ENCODE measurements at regions not wholly inside any gene's neighbourhood (a gene's known extent, or its start where the extent isn't known, plus 50 kb on each side); places are given as distances from the start of the nearest gene placed in this dataset.

DNA sequence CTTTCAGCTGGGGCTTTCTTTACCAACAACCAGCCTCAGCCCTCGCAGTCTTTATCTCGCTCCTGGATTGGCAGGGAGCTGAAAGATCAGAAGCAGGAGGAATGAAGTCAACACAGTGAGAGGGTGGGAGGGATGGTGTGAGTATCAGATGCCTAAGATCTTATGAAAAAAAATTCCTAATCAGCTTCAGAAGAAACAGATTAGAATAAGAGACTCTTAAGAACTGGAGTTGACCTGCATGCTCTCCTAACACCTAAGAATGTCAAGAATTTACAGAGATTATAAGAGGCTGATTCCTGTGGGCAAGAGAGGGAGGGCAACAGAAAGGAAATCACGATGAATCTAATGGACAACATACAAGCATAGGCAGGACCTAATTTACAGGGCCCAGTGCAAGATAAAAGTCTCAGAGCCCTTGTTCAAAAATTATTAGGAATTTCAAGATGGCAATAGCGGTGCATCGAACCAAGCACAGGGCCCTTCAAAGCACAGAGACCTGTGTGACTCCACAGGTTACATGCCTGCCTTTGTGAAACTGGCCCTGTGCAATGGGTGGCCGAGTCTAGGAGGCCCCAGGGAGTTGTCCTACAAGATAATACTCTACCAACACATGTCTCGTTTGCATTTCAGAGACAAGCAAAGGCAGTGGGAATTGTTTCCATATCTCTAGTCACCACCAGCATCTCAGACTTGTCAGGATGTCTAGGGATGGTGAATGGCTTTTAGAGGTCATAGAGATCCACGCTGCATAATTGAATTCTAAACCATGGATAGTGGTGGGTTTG lies 65.3 kb upstream of the PPP2R5A start:
- ChIA-PET POLR2A (no interaction called here), CTCF (interaction anchor here (0.9 to 1.1 kb wide), 2 partner anchors 18 to 149 kb away, joined by 3 read pairs; no protein-coding TSS in a partner anchor)
- H4K20me1 ChIP-seq (replicated peaks; ENCODE audit: control insufficient read depth, extremely low read depth, insufficient read depth, low read length) = no peaks in the 10 kb centered on the region
- H3K9me1 ChIP-seq (replicated peaks; ENCODE audit: control insufficient read depth, extremely low read depth, insufficient read depth, low read length) = no peaks in the 10 kb centered on the region
- H3K4me3 ChIP-seq (replicated peaks in 1 of 3; ENCODE audit: insufficient read depth in 1 of 3, low read depth in 1 of 3, low read length in 3 of 3) = no peak overlapping the region
- no TSS peak for BruUV-seq (replicated peaks)
- dilution Hi-C loops (cut with MboI; ENCODE audit: extremely low pct_ligation_motif_present, low sequenced_read_pairs) (no loop called here), intact Hi-C loops (cut with micrococcal nuclease) (no loop called here)
- no peaks in the 10 kb centered on the region for H3K79me2 ChIP-seq (ENCODE audit: control insufficient read depth, insufficient read depth, low read length)
- no peak overlapping the region for H3K4me2 ChIP-seq (ENCODE audit: insufficient read depth, low read length)
- FAIRE-seq (no peak), DNase-seq (ENCODE audit: low read depth, low spot score) (no peak)
- peaks cover 11% of the 10 kb centered on the region for H3K4me1 ChIP-seq (ENCODE audit: control insufficient read depth, extremely low read depth, insufficient read depth, low read length)
- H3K27me3 ChIP-seq (ENCODE audit: control insufficient read depth in 2 of 2, insufficient read depth in 2 of 2, low read length in 2 of 2) = no peaks in the 10 kb centered on the region
- TF ChIP-seq POLR2A (IDR thresholded peaks at IDR 0.05; ENCODE audit: low read depth, low read length) = no peak
- TF ChIP-seq, protein P1, sequence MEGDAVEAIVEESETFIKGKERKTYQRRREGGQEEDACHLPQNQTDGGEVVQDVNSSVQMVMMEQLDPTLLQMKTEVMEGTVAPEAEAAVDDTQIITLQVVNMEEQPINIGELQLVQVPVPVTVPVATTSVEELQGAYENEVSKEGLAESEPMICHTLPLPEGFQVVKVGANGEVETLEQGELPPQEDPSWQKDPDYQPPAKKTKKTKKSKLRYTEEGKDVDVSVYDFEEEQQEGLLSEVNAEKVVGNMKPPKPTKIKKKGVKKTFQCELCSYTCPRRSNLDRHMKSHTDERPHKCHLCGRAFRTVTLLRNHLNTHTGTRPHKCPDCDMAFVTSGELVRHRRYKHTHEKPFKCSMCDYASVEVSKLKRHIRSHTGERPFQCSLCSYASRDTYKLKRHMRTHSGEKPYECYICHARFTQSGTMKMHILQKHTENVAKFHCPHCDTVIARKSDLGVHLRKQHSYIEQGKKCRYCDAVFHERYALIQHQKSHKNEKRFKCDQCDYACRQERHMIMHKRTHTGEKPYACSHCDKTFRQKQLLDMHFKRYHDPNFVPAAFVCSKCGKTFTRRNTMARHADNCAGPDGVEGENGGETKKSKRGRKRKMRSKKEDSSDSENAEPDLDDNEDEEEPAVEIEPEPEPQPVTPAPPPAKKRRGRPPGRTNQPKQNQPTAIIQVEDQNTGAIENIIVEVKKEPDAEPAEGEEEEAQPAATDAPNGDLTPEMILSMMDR (IDR thresholded peaks at IDR 0.05; ENCODE audit: extremely low read depth in 1 of 2, insufficient read depth in 1 of 2, low read depth in 1 of 2, low read length in 2 of 2) = no peak
- no peak for TF ChIP-seq JUN (IDR thresholded peaks at IDR 0.05; ENCODE audit: borderline replicate concordance, insufficient read depth, insufficient read length, low read depth)
- TF ChIP-seq, protein P2, sequence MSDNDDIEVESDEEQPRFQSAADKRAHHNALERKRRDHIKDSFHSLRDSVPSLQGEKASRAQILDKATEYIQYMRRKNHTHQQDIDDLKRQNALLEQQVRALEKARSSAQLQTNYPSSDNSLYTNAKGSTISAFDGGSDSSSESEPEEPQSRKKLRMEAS (IDR thresholded peaks at IDR 0.05; ENCODE audit: insufficient read depth, insufficient read length) = no peak
- no peak for TF ChIP-seq MYC (IDR thresholded peaks at IDR 0.05; ENCODE audit: low read depth, low read length)
- no peak for TF ChIP-seq GATA2 (IDR thresholded peaks at IDR 0.05; ENCODE audit: insufficient read depth, insufficient read length, low read depth, low read length)
- no peak for TF ChIP-seq EZH2 (IDR thresholded peaks at IDR 0.05; ENCODE audit: borderline replicate concordance, low read depth, low read length, severe bottlenecking)
- TF ChIP-seq FOS (IDR thresholded peaks at IDR 0.05; ENCODE audit: borderline replicate concordance, insufficient read depth, low read length) = no peak
- H3K9ac ChIP-seq (replicated peaks; ENCODE audit: extremely low read depth, insufficient read depth, low read length) = no peak overlapping the region
- no peaks in the 10 kb centered on the region for H3K36me3 ChIP-seq (ENCODE audit: control insufficient read depth in 2 of 2, extremely low read depth in 1 of 2, insufficient read depth in 2 of 2, low read length in 2 of 2)
- H3K9me3 ChIP-seq (replicated peaks; ENCODE audit: control insufficient read depth, insufficient read depth, low read length) = no peaks in the 10 kb centered on the region
- H3K27ac ChIP-seq (ENCODE audit: insufficient read depth, low read depth, low read length) = no peak overlapping the region
- no peak overlapping the region for H2AFZ ChIP-seq (ENCODE audit: low read depth, low read length)
